GM12864 (cell line): ENCODE measurements at regions not wholly inside any gene's neighbourhood (a gene's known extent, or its start where the extent isn't known, plus 50 kb on each side); places are given as distances from the start of the nearest gene placed in this dataset.
"Not testable (repeated sequence)": the region's sequence is repeated elsewhere in the genome, so short reads cannot be mapped to it uniquely, and the experiment has no call there.

Experiments
- DNase-seq: peaks from one replicate; pipeline ENCODE4 v3.0.0-alpha.2; 2011; ENCODE audit warnings: low read depth
- H3K4me3 ChIP-seq: 2 replicates; pipeline ENCODE4 v1.5.1; 2011; ENCODE audit warnings: mild to moderate bottlenecking, low read depth, low read length, control low read depth
- TF ChIP-seq, protein P1 (sequence below): IDR thresholded peaks from 2 replicates; pipeline ENCODE4 v1.5.1; 2011; ENCODE audit warnings: low read depth, mild to moderate bottlenecking, moderate library complexity, low read length, control low read depth, inconsistent platforms; ENCODE audit errors: missing control alignments

GRCh38 chr5:57002959-57003485 lies 51.1 kb upstream of the MIER3 start:
- H3K4me3 ChIP-seq, result no peak overlapping the region
- TF ChIP-seq, protein P1, sequence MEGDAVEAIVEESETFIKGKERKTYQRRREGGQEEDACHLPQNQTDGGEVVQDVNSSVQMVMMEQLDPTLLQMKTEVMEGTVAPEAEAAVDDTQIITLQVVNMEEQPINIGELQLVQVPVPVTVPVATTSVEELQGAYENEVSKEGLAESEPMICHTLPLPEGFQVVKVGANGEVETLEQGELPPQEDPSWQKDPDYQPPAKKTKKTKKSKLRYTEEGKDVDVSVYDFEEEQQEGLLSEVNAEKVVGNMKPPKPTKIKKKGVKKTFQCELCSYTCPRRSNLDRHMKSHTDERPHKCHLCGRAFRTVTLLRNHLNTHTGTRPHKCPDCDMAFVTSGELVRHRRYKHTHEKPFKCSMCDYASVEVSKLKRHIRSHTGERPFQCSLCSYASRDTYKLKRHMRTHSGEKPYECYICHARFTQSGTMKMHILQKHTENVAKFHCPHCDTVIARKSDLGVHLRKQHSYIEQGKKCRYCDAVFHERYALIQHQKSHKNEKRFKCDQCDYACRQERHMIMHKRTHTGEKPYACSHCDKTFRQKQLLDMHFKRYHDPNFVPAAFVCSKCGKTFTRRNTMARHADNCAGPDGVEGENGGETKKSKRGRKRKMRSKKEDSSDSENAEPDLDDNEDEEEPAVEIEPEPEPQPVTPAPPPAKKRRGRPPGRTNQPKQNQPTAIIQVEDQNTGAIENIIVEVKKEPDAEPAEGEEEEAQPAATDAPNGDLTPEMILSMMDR, result no peak
- no peak for DNase-seq

DNA sequence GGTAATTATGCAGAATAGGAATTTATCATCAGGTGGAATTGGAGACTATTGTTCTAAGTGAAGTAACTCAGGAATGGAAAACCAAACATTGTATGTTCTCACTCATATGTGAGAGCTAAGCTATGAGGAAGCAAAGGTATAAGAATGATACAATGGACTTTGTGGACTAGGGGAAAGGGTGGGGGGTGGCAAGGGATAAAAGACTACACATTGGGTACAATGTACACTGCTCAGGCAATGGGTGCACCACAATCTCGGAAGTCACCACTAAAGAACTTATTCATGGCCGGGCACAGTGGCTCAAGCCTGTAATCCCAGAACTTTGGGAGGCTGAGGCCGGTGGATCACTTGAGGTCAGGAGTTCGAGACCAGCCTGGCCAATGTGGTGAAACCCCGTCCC lies 51.6 kb upstream of the MIER3 start:
- H3K4me3 ChIP-seq, DNase-seq: not testable (repeated sequence)

DNA sequence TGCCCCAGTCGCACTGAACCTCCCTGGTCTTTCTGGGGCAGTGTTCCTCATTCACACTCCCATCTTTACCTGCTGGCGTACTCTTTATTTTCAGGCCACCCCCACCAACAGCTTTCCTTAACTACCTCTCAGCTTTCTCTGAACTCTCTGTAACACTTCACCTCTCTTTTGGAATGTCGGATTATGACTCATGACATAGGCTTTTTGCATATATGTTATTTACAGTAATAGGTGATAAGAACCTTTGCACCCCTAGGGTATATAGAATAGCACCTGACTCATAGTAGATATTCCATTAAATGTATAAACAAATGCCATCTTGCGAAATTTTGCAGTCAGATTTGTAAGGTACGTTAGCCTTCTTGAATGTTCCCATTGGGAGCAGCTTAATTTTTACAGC lies 52.9 kb upstream of the MIER3 start:
- no peak for DNase-seq
- TF ChIP-seq, protein P1, result no peak
- H3K4me3 ChIP-seq, result no peak overlapping the region

GRCh38 chr5:57007344-57007743 lies 55.4 kb upstream of the MIER3 start:
- TF ChIP-seq, protein P1, result no peak
- H3K4me3 ChIP-seq, result no peak overlapping the region
- DNase-seq, result no peak

DNA sequence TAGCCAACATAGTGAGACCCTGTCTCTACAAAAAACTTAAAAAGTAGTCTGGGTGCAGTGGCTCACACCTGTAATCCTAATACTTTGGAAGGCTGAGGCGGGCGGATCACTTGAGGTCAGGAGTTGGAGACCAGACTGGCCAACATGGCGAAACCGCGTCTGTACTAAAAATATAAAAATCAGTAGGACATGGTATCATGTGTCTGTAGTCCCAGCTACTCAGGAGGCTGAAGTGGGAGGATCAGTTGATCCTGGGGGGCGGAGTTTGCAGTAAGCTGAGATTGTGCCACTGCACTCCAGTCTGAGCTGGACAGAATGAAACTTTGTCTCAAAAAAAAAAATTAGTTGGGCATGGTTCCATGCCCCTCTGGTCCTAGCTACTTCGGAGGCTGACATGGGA lies 57.9 kb upstream of the MIER3 start:
- DNase-seq, result no peak
- TF ChIP-seq, protein P1, result no peak
- no peak overlapping the region for H3K4me3 ChIP-seq

GRCh38 chr5:57010786-57011185 lies 58.9 kb upstream of the MIER3 start:
- no peak for DNase-seq

DNA sequence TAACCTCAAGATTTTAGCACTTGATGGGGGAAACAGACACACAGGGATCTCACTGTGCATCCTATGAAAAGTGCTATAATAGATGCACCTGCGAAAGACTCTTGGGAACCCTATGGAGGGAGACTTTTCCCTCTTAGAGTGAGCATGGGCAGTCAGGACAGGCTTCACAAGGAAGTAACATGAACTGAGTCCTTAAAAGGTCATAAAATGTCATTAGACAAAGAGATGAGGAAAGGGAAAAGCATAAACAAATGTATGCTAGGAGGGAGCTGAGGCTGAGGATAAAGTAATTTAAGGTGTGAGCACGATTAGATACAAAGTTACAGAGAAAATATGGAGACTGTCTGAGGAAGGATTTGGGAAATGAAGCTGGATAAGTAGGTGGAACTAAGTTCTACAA lies 60.6 kb upstream of the MIER3 start:
- no peak overlapping the region for H3K4me3 ChIP-seq
- no peak for DNase-seq
- TF ChIP-seq, protein P1, result no peak

More at GRCh38 chr5:57010786-57011185, 58.9 kb upstream of the MIER3 start:
- TF ChIP-seq, protein P1, result no peak
- no peak overlapping the region for H3K4me3 ChIP-seq
